HG03025 (cell line): ENCODE measurements at regions not wholly inside any gene's neighbourhood (a gene's known extent, or its start where the extent isn't known, plus 50 kb on each side); places are given as distances from the start of the nearest gene placed in this dataset.

ENCODE experiments used
- ATAC-seq: cut with Tn5 transposase; IDR thresholded peaks from one replicate; pipeline ENCODE4 v1.9.1; 2021; ENCODE audit warnings: mild to moderate bottlenecking, moderate library complexity; ENCODE audit not compliant: unreplicated experiment, low FRiP score

DNA sequence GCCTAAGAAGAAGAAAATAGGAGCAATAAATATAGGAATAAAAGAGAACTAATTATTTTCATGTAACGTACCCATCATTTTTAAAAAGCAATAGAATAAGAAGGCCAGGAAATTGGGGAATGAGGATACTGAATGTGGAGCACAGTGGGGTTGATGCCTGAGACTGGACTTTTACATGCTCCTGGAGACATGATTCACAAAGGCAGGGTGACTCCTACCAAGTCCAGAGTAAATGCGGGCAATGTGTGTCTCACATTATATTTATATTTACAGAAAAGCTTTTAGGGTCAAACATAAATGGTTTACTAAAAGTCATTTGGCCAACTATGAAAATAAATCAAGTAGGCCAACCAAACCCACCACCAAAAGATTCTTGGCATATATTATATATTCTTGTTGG is 87.9 kb upstream of the COL5A2 start:
- ATAC-seq: no peak

DNA sequence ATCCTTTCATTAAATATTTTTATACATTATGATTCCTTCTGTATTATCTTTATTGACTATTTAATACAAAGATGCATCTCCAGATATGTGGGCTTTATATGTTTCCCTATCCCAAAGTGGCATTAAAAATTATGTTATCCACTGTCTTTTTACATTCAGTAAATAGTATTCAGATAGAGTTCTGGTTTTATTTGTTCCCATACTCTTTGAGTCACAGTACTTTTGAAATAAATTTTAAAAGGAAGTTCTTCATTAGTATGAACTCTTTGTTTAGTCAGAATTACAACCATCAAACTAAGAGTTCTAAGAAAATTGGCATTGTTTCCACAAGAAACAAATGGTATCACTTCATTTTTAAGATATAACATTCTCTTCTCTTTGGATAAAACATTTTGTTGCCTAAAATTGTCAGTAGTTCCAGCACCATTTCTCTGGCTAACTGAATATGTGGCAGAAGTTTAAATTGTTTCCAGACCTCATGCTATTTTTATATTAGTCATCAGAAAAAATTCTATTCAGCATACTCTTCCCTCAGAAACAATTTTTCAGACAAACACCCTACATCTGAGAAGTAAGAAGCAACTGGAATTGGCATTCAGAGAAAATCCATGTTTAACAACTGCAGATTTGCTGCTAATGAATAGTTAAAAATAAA is 88.5 kb upstream of the COL5A2 start:
- no peak for ATAC-seq

DNA sequence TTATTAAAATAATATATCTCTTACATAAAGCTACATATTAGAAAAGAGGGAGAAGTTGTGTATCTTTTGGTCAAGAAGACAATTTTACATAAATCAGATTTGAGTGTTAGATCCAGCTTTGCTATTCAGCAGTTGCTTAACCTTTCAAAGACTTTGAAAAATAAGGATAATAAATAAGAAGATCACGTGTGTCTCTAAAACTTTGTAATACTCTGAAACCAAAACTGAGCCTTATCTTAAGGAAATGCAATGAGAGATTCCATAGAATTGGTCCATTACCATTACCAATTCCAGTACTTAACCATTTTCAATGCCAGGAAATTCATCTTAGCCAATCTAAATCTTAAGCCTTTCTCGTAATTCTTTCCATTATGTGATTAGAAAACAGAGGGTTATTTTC is 89.2 kb upstream of the COL5A2 start:
- no peak for ATAC-seq

DNA sequence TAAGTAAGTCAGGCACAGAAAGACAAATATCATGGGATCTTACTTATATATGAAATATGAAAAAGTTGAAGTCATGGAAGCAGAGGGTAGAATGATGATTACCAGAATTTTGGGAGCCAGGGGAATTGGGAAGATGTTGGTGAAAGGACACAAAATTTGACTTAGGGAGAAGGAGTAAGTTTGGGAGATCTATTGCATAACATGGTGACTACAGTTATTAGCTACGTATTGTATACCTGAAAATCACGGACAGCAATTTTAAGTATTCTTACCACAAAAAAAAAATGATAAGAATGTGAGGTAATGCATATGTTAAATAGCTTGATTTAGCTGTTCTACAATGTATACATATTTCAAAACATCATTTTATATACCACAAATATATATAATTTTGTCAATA is 94.2 kb upstream of the COL5A2 start:
- ATAC-seq: no peak

DNA sequence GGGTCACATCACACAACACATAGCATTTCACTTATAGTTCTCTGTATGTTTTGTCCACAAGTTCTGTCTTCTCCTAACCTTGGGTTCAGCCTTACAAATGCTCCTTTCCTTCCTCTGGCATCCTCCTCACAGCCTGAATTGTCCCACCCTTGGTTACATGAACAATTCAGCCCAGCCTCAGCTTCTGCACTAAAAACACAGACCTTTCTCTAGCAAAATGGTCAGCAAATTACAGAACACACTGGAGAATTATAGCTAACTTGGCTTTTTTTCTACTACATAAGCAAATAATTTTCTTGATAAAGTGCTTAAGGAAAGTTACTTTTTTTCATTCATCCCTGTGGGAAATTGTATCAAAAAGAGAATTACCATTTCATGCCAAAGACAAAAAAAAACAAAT is 94.8 kb upstream of the COL5A2 start:
- no peak for ATAC-seq

DNA sequence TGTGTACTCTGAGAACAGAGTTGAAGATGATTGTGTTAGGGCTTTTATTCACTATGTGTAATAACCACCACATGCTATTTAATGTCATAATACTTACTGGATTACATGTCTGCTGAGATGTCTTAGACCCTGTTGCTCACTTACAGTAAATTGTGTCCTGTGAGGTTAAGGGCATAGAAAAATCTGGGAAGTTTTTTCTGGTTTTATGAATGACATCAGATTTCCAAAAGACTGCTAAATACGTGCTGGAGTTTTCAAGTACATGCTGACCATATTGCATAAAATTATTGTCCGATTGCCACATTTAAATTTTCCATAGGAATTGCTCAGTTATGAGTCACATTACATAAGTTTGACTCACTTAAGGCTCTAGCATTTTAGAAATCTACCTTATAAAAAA is 96.7 kb upstream of the COL5A2 start:
- no peak for ATAC-seq

DNA sequence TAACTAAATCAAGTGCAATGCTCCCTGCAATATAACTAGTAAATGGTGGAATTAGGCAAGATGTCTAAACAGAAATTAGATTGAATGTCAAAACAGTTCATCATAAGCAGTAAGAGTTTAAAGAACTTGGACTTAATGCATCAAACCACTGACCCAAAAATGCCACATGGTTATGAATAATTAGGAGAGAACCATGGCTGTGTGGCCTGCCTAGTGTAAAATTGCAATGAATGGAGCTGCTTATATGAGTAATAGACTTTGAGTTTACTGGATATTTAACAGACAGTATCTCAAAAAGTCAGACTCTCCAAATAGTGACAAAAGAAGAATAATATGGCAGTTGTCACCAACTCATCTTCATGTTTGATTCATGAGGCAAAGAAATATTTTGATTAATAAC is 101.6 kb upstream of the COL5A2 start:
- ATAC-seq: no peak

DNA sequence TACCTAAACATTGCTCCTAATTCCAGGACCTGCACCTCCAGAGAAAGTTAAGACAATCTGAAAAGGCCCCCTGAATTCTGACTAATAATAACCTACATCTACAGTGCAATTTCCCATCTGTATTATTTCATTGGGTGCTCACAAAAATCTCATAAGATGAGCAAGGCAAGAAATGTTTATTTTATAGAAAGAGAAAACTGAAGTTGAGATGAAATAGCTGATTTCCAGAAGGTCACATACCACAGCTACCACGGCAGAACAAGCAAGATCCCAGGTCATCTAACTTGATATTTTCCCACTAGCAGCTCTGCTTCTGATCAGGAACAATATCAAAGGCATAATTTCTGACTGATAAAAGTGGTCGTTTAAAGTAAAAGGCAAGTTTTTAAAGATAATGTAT is 105.8 kb upstream of the COL5A2 start:
- no peak for ATAC-seq

DNA sequence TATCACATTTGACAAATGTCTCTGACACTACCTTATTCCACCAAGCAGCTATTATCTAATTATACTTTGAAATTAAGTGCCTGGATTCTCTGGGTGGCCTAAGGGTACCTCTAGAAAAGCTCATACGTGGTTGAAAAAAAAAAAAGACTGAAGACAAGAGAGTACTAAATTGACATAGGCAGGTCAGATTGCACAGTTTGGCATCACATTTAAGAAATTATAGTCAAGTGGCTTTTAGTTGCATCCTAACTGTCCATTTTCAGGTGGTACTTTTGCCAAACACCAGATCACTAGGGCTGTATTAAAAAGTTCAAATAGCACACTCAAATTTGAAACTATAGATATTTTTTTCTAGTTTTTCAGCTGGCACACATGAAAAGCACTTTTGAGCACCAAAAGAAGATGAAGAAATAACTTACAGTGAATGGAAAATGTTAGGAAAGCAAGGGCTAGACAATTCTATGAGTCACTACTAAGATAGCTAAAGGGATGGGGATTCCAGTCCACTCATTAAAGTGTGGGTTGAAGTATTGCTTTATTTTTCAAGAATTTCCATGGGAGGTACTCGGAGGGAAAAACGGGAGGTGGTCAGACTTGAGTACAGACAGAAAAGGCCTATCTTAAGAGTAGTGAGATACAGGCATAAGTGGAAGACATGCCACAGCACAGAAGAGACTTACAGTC is 106.5 kb upstream of the COL5A2 start:
- no peak for ATAC-seq

DNA sequence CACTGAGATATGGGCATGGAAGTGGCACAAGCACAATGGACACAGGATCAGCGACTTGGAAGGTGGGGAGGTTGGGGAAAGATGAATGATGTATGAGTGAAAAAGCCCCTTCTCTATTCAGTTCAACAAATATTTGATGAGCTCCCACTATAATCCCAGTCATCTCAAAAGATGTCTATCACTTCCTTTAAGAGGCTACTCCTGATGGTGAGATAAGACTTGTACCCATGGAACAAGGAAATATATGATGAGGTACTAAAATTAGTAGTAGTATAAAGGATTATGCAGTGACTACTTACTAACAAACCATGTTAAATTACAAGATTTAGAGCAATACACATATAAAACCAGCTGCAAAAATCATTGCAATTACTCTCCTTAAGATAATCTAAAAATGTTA is 107.8 kb upstream of the COL5A2 start:
- no peak for ATAC-seq

DNA sequence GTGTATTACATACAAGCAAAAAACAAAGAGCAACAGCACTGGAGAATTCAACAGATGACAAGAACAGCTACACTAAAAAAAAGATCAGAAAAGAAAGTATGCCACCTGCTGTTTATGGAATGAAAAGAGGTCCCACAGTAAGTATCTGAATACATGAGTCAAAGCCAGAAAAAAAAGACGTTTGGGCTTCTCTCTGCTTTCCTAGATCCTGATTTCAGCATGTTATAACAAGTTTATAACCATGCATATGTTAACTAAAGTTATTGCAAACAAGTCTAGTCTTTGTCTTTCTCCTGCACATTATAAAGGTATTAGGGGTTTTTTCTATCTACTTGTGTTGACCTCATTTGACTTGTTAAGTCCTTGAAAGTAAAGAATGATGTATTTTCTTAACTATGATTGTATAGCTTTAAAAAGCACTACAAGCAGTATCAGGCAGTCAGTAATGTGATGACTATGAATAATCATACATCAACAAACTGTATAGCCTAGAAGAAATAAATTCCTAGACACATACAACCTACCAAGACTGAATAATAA is 108.5 kb upstream of the COL5A2 start:
- no peak for ATAC-seq

DNA sequence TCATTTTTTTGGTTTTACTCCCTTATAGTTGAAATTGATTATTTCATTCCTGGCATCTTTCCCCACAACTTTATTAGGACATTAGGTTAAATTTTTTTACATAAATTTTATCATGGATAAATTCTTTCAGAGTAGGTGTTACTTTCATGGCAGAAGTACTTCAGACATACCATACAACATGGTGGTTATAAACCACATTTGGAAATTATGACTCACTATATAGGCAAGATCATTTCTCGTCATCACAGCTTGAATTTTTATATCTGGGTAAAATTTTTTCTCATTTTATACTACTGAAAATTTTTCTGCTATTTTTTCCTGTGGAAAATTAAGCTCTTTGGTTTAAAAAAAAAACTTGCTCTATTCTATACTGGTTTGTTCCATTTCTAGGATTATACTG is 111.9 kb upstream of the COL5A2 start:
- ATAC-seq: no peak

DNA sequence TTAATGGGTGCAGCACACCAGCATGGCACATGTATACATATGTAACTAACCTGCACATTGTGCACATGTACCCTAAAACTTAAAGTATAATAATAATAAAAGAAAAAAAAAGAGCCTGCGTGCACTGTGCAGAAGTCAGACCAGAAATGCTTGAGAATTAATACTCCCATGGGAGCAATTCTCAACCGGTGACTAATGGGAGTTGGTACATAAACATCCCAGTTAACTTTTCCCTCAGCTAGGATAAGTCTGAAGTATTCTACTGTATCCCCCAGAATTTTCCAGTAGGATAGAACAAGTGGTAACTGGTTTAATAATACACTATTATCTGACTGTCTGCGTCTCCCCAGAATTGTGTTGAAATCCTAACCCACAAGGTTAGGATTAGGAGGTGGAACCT is 113.6 kb upstream of the COL5A2 start:
- no peak for ATAC-seq

DNA sequence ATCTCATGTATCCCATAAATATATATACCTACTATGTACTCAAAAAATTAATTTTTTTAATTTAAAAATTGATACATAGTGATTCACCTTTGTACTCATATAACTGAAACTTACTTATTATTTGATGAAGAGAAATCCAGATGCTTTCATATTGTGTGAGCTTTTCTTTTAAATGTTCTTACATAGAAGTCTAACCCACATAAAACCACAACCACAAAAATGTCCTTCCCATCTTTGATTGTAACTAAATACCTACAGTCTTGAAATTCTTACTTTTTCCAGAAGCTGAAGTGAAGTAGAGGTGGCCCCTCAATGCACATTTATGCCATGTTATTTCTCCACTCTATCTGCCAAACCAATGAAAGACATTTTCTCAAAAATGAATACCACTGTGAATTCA is 117.9 kb upstream of the COL5A2 start:
- ATAC-seq: no peak

DNA sequence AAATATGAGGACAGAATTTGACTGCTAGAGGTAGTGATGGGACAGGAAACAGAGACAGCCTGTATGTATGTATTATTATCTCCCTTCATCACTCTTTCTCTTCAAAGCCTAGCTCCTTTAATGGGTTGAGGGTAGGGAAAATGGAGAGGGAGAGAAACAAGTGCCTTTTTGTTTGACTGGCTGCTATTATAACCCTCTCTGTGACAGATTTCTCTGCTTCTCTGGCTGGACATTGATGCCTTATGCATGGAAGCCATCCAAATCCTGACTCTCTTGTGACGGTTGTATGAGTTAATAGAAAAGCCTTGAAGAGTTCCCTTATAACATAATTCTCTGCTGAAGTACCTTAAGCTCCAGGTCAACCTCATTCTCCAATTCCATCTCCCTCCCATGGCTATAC is 118.5 kb upstream of the COL5A2 start:
- no peak for ATAC-seq

DNA sequence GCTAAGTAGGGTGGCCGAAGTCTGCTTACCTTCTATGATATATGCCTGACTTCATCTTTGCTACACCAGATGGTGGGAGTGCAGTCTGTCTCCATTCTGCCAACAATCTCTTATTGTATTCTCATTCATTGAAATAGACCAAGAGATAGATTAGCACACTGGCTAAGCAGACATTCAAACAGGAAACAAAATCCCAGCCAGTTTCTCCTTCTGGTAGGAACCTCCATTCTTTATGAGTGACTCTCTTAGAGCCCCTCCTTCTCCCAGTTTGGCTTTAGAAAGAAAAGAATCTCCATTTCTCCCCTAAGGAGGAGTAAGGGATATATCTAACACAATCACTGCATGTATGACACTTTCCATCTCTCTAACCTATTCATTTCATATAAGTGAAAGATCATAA is 118.9 kb upstream of the COL5A2 start:
- ATAC-seq: no peak

DNA sequence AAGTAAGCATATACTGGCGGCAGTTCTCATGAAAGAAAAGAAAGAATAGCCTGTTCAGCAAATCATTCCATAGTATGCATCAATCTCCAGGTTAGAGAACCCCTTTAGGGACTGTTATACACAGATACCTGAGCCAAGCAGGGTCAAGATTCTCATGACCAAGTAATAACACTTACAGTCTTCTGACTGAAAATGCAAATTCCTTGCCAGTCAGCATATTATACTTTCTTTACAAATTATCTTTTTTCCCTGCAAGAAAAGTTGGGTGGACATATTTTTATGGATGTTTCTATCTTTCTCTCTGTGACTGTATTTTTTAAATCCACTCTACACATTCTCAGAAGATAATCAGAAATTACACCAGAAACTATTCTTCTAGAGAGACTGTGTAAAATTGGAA is 120.4 kb upstream of the COL5A2 start:
- no peak for ATAC-seq

DNA sequence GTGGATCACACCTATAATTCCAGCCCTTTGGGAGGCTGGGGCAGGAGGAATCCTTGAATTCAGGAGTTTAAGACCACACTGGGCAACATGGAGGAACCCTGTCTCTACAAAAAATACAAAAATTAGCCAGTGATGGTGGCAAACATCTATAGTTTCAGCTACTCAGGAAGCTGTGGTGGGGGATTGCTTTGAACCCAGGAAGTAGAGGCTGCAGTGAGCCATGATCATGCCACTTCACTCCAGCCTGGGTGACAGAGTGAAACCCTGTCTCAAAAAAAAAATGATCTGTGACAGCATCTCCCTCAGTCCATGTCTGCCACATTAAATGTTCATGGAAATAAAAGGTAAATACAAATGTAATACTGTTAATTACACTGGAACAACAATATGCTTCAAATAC is 121.4 kb upstream of the COL5A2 start:
- ATAC-seq: no peak

DNA sequence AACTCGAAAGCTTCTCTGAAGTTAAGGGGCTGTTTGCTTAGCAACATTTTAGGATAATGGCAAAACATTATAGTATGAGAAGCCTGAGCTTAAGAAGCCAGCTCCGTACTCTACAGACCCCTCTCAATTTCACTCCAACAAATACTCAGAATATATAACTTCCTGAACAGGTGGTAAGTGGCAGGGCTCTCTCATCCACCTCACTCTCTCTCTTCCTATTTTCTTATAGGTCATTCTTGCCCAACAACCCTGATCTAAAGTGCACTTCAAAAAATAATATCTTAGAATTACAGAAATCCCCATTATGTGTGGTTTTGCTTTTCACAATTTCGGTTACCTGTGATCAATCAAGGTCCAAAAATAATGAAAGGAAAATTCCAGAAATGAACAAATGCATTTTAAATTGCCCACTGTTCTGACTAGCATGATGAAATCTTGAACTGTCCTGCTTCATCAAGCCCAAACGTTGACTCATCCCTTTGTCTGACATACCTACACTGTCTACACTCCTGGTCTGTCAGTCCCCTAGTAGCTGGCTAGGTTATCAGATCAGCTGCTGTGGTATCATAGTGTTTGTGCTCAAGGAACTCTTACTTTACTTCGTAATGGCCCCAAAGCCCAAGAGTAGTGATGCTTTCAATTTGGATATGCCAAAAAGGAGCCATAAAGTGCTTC is 122.8 kb upstream of the COL5A2 start:
- ATAC-seq: no peak

DNA sequence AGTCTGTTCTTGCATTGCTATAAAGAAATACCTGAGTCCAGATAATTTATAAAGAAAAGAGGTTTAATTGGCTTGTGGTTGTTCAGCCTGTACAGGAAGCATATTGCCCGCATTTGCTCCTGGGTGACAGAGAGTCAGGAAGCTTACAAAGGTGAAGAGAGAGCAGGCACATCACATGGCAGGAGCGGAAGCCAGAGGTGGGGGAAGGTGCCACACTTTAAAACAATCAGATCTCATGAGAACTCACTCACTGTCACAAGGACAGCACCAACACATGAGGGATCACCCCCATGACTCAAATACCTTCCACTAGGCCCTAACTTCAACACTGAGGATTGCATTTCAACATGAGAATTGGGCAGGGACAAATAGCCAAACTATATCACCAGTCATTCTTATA is 124.8 kb upstream of the COL5A2 start:
- no peak for ATAC-seq

DNA sequence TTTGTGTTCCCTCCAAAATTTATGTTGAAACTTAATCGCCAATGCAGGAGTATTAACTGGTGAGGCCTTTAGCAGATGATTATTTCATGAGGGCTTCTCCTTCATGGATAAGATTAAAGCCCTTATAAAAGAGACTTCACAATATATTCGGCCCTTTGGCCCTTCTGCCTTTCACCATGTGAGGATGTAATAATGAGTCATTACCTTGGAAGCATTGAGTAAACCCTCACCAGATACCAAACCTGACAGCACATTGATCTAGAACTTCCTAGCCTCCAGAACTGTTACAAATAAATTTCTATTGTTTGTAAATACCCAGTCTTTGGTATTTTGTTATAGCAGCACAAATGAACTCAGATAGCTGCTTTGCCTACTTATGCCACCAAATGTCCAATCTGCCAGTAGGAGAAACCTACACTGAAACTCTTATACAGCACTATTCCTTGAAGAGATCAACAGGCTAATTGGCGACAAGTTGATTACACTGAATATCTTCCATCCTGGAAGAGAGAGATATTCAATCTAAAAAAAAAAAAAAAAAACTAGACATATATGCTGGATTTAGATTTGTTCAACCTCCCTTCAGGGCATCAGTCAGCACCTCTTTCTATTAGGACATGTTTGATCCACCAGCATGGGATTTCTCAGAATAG is 125.9 kb upstream of the COL5A2 start:
- ATAC-seq: no peak
